ENCODE measurements at regions not wholly inside any gene's neighbourhood (a gene's known extent, or its start where the extent isn't known, plus 50 kb on each side); places are given as distances from the start of the nearest gene placed in this dataset.

DNA sequence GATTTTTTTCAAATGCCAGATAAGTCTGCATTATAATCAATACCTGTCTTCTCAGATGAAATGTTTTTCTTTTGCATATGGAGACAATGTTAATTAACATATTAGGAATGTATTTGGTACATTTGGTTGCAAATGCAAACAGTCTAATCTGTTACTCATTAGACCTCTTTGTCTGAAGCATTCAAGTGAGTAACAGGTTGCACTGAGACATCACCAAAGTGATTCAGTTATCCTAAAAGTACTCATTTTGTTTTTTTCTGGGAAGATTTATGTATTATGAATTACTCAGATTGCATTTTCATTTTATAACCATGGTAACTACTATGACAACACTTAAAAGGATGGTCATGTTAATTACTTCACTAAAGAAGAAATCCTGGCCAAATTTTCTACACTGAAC lies 513.6 kb downstream of the HTR7 start:
- TF ChIP-seq, protein P1, sequence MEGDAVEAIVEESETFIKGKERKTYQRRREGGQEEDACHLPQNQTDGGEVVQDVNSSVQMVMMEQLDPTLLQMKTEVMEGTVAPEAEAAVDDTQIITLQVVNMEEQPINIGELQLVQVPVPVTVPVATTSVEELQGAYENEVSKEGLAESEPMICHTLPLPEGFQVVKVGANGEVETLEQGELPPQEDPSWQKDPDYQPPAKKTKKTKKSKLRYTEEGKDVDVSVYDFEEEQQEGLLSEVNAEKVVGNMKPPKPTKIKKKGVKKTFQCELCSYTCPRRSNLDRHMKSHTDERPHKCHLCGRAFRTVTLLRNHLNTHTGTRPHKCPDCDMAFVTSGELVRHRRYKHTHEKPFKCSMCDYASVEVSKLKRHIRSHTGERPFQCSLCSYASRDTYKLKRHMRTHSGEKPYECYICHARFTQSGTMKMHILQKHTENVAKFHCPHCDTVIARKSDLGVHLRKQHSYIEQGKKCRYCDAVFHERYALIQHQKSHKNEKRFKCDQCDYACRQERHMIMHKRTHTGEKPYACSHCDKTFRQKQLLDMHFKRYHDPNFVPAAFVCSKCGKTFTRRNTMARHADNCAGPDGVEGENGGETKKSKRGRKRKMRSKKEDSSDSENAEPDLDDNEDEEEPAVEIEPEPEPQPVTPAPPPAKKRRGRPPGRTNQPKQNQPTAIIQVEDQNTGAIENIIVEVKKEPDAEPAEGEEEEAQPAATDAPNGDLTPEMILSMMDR (IDR thresholded peaks at IDR 0.05) = no peak
- no peak for TF ChIP-seq POLR2A (IDR thresholded peaks at IDR 0.05)
